ENCODE measurements at regions not wholly inside any gene's neighbourhood (a gene's known extent, or its start where the extent isn't known, plus 50 kb on each side); places are given as distances from the start of the nearest gene placed in this dataset.

DNA sequence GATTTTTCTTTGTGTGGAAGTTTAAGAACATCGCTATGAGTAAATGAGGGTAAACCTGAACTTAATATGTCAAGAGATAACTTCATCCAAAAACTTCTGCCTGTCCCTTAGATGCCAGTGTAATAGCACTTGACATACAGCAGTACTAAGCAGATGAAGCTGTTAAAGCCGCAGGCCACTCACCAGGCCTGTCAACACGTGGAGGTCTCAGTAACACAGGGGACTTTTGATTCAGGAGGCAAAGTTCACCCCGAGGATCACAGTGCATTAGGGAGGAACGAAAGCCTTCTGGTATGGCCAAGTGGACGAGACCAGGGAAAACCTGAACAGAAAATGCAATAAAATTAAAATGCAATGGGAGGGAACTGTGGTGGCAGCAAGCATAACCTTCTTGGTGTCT, 235.7 kb downstream of the CHD9NB start:
- peaks cover 5% of the 10 kb centered on the region for H3K9me3 Mint-ChIP-seq
- no peak overlapping the region for H3K27ac Mint-ChIP-seq
- H3K4me3 Mint-ChIP-seq, result no peak overlapping the region
- no peaks in the 10 kb centered on the region for H3K36me3 Mint-ChIP-seq (ENCODE audit: low read depth)
- no peak for DNase-seq
- ChIA-PET CTCF (interaction anchor here (0.7 kb wide), 1 partner anchor 44 kb away, joined by 3 read pairs; no protein-coding TSS in a partner anchor), POLR2A (no interaction called here)
- no peaks in the 10 kb centered on the region for H3K4me1 Mint-ChIP-seq
- H3K27me3 Mint-ChIP-seq, result no peaks in the 10 kb centered on the region

DNA sequence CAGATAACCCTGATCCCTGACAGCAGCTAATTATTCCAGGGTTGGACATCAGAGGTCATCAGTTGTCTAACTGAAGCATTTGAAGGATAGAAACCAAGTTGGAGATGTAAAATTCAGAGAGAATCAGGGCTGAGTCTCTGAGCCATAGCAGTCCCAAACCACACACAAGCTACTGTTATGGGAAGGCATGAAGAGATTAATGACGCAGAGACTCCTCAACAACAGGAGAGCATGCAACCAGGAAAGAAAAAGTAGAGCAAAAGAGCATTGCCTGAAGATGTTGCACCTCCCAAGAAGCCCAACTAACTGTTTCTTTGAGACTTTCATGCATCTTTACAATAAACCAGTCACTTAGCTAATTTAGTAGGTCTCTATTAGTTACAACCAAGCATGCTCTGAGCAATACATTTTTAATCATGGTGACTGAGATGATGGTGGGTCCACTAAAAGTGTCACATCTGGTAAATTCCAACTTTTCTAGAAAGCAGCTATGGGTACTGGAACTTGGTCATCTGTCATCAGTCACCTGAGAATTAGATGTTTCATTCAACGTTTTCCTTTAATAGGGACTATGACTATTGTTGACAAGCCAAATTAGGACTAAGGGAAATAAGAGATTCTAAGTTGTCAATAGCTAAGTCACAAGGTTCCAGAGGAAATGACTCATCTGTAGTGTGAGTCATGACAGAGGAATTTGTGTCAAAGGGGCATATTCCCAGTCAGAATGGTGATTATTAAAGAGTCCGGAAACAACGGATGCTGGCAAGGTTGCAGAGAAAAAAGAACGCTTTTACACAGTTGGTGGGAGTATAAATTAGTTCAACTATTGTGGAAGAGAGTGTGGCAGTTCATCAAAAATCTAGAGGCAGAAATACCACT, 239.8 kb downstream of the CHD9NB start:
- Mint-ChIP-seq H3K4me1 (no peaks in the 10 kb centered on the region), H3K27ac (no peak overlapping the region), H3K27me3 (no peaks in the 10 kb centered on the region), H3K4me3 (no peak overlapping the region), H3K36me3 (ENCODE audit: low read depth) (no peaks in the 10 kb centered on the region), H3K9me3 (peaks cover 5% of the 10 kb centered on the region)
- no peak for DNase-seq
- ChIA-PET CTCF (no interaction called here), POLR2A (no interaction called here)

DNA sequence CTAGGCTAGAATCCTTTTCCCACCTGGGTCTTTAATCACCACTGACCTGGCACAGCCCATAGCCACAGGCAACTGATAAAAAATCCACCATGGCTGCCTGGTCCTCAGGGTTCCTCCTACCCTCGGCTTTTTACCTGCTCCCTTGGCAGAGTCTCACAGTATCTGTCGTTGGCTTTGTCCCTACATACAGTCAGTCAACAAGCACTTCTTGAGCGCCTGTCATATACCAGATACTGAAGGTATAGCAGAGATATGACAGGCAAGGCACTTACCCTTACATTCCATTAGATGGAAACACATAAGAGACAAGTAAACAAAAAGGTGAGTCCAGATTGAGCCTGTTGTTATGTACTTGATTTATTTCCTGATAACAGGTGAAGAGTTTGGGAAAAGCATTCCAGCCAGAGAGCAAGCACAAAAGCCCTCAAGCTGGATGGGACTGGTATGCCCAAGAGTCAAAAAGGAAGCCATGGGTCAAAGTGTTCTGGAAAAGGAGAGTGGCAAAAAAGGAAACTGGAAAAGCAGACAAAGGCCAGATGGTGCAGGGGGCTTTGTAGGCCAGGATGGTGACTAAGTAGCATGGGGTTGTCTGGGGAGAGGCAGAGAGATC, 247.0 kb downstream of the CHD9NB start:
- H3K4me3 Mint-ChIP-seq, result no peak overlapping the region
- ChIA-PET CTCF (no interaction called here), POLR2A (no interaction called here)
- no peaks in the 10 kb centered on the region for H3K36me3 Mint-ChIP-seq (ENCODE audit: low read depth)
- H3K9me3 Mint-ChIP-seq, result peaks cover 2% of the 10 kb centered on the region
- H3K27ac Mint-ChIP-seq, result no peak overlapping the region
- H3K27me3 Mint-ChIP-seq, result no peaks in the 10 kb centered on the region
- no peaks in the 10 kb centered on the region for H3K4me1 Mint-ChIP-seq
- no peak for DNase-seq

DNA sequence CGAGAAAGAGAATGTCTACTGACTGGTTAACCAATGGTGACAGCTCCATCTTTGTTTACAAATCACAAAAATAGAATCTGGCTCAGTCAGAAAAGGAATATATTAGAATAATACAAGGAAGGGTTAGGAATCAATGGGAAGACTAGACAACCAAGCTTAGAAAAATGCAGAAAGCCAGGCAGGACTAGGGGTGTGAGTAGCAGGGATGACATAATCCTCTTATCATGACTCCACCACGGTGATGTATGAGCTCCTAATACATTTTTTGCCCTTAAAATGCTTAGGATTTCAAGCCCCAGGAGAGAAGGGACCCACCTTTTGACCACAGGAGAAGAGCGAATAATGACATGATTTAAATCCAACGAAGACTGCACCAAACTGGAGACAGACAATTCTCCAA, 252.3 kb downstream of the CHD9NB start:
- ChIA-PET CTCF (no interaction called here), POLR2A (no interaction called here)
- Mint-ChIP-seq H3K4me1 (no peaks in the 10 kb centered on the region), H3K36me3 (ENCODE audit: low read depth) (no peaks in the 10 kb centered on the region), H3K27ac (no peak overlapping the region), H3K4me3 (no peak overlapping the region), H3K27me3 (no peaks in the 10 kb centered on the region), H3K9me3 (peaks cover 2% of the 10 kb centered on the region)
- no peak for DNase-seq

DNA sequence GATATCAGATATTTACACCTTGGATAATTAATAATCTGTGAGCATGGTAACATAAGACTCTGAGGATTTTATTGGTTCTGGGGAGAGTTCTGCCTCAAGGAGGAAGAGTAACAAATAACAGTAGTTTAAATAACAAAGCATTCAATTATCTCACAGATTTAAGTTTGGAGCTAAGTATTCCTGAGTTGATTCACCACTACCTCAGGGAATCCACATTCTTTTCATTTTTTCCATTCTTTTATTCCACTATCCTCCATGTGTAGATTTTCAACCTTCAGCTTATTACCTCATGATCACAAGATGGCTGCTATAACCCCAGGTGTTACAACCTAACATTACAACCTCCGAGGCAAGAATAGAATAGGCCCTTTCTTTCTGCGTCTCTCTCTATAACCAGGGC, 252.2 kb upstream of the TOX3 start:
- no peaks in the 10 kb centered on the region for H3K27me3 Mint-ChIP-seq
- ChIA-PET CTCF (no interaction called here), POLR2A (no interaction called here)
- H3K27ac Mint-ChIP-seq, result no peak overlapping the region
- H3K9me3 Mint-ChIP-seq, result peaks cover 3% of the 10 kb centered on the region
- no peaks in the 10 kb centered on the region for H3K36me3 Mint-ChIP-seq (ENCODE audit: low read depth)
- DNase-seq, result no peak
- no peaks in the 10 kb centered on the region for H3K4me1 Mint-ChIP-seq
- H3K4me3 Mint-ChIP-seq, result no peak overlapping the region

DNA sequence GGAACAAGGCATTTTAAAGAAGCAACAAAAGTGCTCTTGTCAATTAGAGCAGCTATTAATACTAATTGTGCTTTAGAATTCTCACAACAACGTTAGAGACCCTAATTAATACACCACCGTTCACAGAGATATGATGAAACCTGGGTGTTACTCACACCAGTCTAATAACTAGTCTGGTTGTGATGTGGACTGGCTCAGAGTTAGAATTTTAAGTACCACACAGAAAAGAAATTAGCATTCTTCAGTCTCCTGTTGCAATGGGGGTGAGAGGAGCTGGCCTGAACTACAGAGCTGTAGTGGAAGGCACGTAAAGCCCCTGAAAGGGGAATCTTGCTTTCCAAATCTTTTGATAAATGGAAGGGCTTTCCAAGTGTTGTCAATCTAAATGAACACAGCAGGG, 240.8 kb upstream of the TOX3 start:
- DNase-seq, result no peak
- CTCF ChIA-PET, result interaction anchor here (0.6 kb wide), 3 partner anchors 261 to 1507 kb away, joined by 3 read pairs; no protein-coding TSS in a partner anchor
- Mint-ChIP-seq H3K27me3 (no peaks in the 10 kb centered on the region), H3K9me3 (peaks cover 3% of the 10 kb centered on the region), H3K4me3 (no peak overlapping the region), H3K27ac (no peak overlapping the region), H3K36me3 (ENCODE audit: low read depth) (no peaks in the 10 kb centered on the region), H3K4me1 (no peaks in the 10 kb centered on the region)
- POLR2A ChIA-PET, result no interaction called here

DNA sequence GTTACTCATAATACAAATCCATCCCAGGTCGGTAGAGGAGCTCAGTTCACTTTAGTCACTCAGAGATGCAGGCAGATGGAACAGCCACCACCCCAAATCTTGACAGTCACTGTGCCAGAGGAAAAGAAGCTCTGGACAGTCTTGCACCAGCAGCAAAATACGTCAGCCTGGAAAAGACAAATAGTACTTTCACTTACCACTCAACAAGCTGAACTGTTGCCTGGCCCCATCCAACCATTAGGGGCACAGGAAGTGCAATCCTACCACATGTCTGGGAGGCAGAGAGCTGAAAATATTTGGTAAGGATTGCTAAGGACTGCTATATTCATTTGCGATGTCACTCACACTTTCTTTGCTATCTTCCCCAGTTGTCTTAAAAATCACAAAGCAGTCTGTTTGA, 239.1 kb upstream of the TOX3 start:
- DNase-seq, result no peak
- H3K4me1 Mint-ChIP-seq, result no peaks in the 10 kb centered on the region
- CTCF ChIA-PET, result no interaction called here
- no peak overlapping the region for H3K27ac Mint-ChIP-seq
- no peaks in the 10 kb centered on the region for H3K36me3 Mint-ChIP-seq (ENCODE audit: low read depth)
- POLR2A ChIA-PET, result no interaction called here
- H3K27me3 Mint-ChIP-seq, result no peaks in the 10 kb centered on the region
- H3K9me3 Mint-ChIP-seq, result no peaks in the 10 kb centered on the region
- H3K4me3 Mint-ChIP-seq, result no peak overlapping the region

DNA sequence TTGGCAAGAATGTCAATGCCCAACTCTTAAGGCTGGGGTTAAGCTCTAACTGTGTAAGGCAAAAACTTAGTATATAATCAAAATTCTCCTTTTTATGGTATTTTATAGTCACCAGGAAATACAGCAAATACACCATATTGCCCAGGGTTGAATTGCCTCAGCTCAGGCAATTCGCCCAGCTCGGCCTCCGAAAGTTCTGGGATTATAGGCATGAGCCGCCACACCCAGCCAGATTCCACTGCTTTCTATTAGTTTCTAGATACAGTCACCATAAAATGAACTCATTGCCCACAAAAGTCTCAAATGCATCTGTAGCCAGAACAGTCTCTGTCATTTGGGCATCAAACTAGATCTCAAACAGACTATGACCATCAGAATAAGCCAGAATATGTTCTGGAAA, 238.7 kb upstream of the TOX3 start:
- Mint-ChIP-seq H3K9me3 (no peaks in the 10 kb centered on the region), H3K4me1 (no peaks in the 10 kb centered on the region), H3K27me3 (no peaks in the 10 kb centered on the region), H3K27ac (no peak overlapping the region), H3K36me3 (ENCODE audit: low read depth) (no peaks in the 10 kb centered on the region), H3K4me3 (no peak overlapping the region)
- DNase-seq, result no peak
- ChIA-PET POLR2A (no interaction called here), CTCF (no interaction called here)

DNA sequence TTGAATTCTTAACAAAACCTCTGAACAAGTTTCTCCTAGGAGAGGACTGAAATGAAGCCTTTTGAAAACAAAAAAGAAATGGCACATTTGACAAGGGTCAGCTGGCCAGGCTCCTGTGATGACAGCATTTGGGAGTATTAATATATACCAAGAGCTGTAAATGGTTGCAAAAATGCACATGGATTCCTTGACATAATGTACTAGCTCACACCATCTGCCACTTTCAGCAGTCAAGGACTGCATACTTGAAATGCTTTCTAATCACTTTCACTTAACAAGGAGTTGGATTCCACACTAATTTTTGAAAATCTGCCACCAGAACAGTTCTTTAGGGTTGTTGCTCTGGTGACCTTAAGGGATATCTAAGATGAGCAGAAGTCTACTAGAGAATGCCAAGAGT, 236.7 kb upstream of the TOX3 start:
- Mint-ChIP-seq H3K27me3 (no peaks in the 10 kb centered on the region), H3K9me3 (no peaks in the 10 kb centered on the region), H3K27ac (no peak overlapping the region), H3K4me1 (no peaks in the 10 kb centered on the region), H3K4me3 (no peak overlapping the region), H3K36me3 (ENCODE audit: low read depth) (no peaks in the 10 kb centered on the region)
- no peak for DNase-seq
- CTCF ChIA-PET, result no interaction called here
- POLR2A ChIA-PET, result no interaction called here

DNA sequence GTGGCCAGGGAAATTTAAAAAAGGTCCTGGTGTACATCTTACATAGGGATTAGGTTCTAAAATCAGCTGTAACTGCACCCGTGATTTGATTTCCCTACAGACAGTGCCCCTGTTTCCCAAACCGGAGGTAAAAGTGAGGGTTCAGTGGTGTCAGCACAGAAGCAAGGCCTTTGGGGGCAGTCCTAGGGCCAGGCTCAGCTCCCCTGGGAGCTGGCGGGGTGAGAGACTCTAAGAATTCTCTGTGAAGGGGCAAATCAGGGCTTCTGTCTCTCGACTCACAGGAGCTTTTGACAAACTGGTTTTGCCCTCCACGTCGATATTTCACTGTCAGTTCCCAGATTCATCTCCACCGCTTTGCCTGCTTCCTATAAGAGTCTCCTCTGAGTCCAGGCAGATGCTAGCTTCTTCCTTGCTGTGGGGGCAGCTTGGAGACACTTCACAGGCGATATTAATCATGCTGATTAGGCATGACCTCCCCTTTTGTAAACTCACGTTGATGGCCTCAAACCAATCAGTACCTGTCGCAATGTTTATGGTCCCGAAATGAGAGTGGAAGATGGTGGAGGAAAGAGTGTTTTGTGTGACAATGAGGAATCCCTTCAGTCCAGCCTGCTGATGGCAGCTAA, 234.2 kb upstream of the TOX3 start:
- ChIA-PET POLR2A (no interaction called here), CTCF (no interaction called here)
- no peaks in the 10 kb centered on the region for H3K27me3 Mint-ChIP-seq
- H3K36me3 Mint-ChIP-seq (ENCODE audit: low read depth), result no peaks in the 10 kb centered on the region
- no peaks in the 10 kb centered on the region for H3K4me1 Mint-ChIP-seq
- H3K27ac Mint-ChIP-seq, result no peak overlapping the region
- no peak overlapping the region for H3K4me3 Mint-ChIP-seq
- no peak for DNase-seq
- no peaks in the 10 kb centered on the region for H3K9me3 Mint-ChIP-seq

DNA sequence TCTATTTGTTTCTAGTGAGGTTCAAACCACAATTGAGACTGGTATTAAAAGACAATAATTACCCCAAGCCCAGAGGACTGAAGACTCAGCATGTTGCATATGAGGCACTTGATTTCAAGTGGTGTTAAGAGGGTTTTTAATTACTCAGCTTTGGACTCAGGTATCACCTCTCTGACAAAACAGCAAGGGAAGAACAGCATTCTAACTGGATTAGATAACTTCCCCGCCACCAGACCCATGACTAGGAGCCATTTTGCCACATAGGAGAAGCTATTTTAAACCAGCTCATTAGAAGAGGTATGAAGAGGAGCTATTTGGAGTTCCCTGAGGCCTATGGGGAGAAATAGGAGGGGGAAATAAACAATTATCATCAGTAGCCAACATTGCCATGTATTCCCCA, 226.1 kb upstream of the TOX3 start:
- no peaks in the 10 kb centered on the region for H3K9me3 Mint-ChIP-seq
- POLR2A ChIA-PET, result no interaction called here
- CTCF ChIA-PET, result interaction anchor here (0.6 kb wide), 1 partner anchor 44 kb away, joined by 3 read pairs; no protein-coding TSS in a partner anchor

DNA sequence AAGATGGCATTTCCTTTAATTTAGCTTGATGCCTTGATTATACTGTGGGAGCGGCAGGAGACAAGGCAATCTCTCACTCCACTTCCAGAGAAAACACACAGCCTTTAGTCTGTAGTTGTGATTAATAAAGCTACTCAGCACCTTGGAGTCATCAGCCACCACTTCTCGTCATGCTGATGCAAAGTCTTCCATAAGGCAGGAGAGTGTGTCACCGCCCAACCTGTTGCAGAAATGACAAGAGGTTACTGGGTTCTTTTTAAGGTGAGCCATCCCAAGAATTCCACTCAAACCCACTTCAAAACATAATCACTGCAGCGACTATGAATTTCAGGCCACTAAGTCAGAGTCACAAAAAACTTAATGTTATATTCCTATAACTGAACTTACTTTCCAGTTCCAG, 223.9 kb upstream of the TOX3 start:
- ChIA-PET CTCF (no interaction called here), POLR2A (no interaction called here)
- no peak overlapping the region for H3K4me3 Mint-ChIP-seq
- H3K27me3 Mint-ChIP-seq, result no peaks in the 10 kb centered on the region
- no peak for DNase-seq
- no peaks in the 10 kb centered on the region for H3K4me1 Mint-ChIP-seq
- H3K9me3 Mint-ChIP-seq, result no peaks in the 10 kb centered on the region
- no peaks in the 10 kb centered on the region for H3K36me3 Mint-ChIP-seq (ENCODE audit: low read depth)
- H3K27ac Mint-ChIP-seq, result no peak overlapping the region

More for the DNA sequence above, 226.1 kb upstream of the TOX3 start:
- H3K4me3 Mint-ChIP-seq, result no peak overlapping the region
- no peaks in the 10 kb centered on the region for H3K4me1 Mint-ChIP-seq
- no peak for DNase-seq
- H3K36me3 Mint-ChIP-seq (ENCODE audit: low read depth), result no peaks in the 10 kb centered on the region
- no peak overlapping the region for H3K27ac Mint-ChIP-seq
- H3K27me3 Mint-ChIP-seq, result no peaks in the 10 kb centered on the region

DNA sequence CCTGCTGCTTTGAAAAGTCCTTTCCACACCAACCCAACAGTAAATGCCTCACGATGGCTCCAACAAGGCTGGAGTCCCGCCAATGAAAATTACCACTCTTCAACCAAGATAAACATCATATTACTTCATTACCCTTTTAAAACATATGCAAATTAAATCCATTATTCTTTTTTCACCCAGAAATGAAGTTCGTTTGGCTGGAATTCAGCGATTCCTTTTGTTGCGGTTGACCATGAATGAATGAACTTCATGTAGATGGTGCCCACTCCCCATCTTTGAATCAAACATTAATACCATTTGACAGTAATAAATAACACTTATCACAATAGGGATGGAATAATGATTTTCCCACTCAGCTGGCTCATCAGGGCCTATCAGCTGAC, 211.5 kb upstream of the TOX3 start:
- Mint-ChIP-seq H3K27ac (no peak overlapping the region), H3K4me1 (no peaks in the 10 kb centered on the region), H3K27me3 (no peaks in the 10 kb centered on the region), H3K9me3 (no peaks in the 10 kb centered on the region), H3K4me3 (no peak overlapping the region), H3K36me3 (ENCODE audit: low read depth) (no peaks in the 10 kb centered on the region)
- ChIA-PET CTCF (no interaction called here), POLR2A (no interaction called here)
- DNase-seq, result no peak

Data from activated CD4-positive, alpha-beta T cell treated with anti-CD3 and anti-CD28 coated beads, Interleukin-2, amount 10 ng/mL, durations not matched to agents 7 days and 5 days (primary cell).